HG02970 (cell line): ENCODE measurements at regions not wholly inside any gene's neighbourhood (a gene's known extent, or its start where the extent isn't known, plus 50 kb on each side); places are given as distances from the start of the nearest gene placed in this dataset.

ENCODE experiments used
- ATAC-seq: cut with Tn5 transposase; IDR thresholded peaks from one replicate; pipeline ENCODE4 v1.9.1; 2021; ENCODE audit warnings: mild to moderate bottlenecking, moderate library complexity, moderate number of reproducible peaks; ENCODE audit not compliant: unreplicated experiment, low FRiP score

- no peak for ATAC-seq
These were observed 135.6 kb upstream of the ZNF236 start for GRCh38 chr18:76686737-76687231.

- ATAC-seq = no peak
These were observed 136.5 kb upstream of the ZNF236 start for GRCh38 chr18:76685860-76686259.

DNA sequence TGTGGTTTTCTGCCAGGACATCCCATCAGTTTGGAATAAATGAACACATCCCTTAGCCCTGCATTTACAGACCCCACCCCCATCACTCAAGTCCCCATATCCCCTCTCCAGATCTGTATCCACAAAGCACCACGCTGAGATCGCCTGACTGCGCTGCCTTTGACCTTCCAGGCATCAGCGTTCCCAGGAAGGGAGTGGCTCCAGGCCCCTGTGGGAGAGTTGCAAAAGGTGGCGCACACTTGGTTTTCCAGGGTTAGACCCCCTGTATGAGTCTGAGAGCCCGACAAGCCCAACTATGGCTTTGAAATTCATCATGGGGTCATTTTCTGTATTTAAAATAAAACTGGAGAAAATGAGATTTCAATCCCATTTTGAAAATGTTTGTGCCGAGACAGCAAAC lies 137.0 kb upstream of the ZNF236 start:
- ATAC-seq = no peak

- ATAC-seq = no peak
These were observed 138.1 kb upstream of the ZNF236 start for GRCh38 chr18:76684265-76684664.

GRCh38 chr18:76679945-76680344 lies 142.4 kb upstream of the ZNF236 start:
- ATAC-seq = no peak

- ATAC-seq = no peak
These were observed 143.1 kb upstream of the ZNF236 start for GRCh38 chr18:76679259-76679658.

GRCh38 chr18:76678248-76678647 lies 144.1 kb upstream of the ZNF236 start:
- no peak for ATAC-seq

- ATAC-seq = no peak
These were observed 147.8 kb upstream of the ZNF236 start for GRCh38 chr18:76674596-76674995.

- ATAC-seq = no peak
These were observed 148.8 kb upstream of the ZNF236 start for GRCh38 chr18:76673281-76674185.

GRCh38 chr18:76672627-76673026 lies 149.7 kb upstream of the ZNF236 start:
- ATAC-seq = no peak

DNA sequence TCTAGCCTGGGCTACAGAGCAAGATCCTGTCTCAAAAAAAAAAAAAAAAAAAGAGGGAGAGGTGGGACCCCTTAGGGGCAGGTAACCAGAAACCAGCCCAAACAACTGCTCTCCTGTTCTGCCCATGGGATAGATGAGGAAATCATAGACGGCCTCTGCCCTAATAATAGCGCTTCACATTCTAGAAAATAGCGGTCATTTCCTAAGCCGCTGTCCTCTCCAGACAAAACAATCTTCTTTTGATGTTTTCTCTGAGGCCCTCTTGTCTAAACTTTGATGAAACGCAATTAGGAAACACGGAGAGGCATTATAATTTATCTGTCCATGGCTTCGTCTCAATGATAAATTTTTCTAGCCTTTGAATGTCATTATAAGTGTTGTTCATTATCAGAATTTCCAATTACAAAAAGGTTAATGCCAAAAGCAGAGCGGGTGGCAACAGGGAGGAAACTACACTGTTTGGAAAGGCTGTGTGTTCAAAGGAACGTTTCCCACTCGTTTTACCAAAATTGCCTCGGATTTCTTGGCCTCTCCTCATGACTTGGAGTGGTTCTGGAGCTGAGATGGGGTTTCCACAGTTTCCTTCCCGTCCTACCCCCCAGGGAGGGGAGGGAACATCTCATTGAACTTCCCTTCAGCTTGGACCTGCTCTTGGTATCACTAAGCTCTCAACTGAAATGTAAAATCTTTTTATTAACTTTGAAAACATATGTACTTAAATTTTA lies 151.6 kb upstream of the ZNF236 start:
- ATAC-seq = no peak

DNA sequence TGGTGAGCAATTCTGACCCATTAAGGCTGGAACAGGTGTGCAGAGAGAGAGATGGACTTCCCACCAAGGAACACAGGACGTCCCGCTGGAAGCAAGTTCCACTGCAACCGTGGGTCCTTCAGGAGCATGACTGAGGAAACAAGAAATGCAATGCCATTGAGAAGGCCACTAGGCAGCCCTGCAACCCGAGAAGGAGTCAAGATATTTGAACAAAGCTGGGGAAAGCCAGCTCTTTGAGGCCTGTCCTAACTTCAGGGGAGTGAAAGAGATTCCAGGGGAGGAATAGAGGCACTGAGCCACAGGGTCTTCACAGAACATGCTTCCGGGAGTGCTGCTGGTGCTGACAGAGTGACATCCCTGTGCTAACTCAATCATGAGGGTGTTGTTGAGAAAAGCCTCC lies 153.8 kb upstream of the ZNF236 start:
- ATAC-seq = no peak

GRCh38 chr18:76668119-76668518 lies 154.2 kb upstream of the ZNF236 start:
- ATAC-seq = no peak

DNA sequence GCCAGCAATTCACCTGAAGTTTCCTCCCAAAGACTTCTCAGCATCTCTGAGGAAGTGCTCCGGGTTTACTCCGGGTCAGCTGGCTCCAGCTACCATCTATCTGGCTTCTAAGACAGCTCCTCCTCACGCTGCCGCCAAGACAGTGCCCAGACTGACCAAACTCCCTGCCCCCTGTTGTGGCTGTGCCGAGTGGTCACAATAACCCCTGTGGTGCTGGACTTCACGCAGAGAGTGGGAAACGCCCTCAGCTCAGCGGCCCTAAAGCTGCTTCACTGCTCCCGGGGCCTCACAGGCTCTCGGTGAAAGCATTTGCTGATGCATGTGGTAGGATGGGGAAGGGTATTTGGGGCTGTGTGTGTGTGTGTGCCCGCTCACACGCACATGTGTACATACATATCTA lies 154.8 kb upstream of the ZNF236 start:
- no peak for ATAC-seq

- ATAC-seq = no peak
These were observed 159.7 kb upstream of the ZNF236 start for GRCh38 chr18:76662626-76663025.

- ATAC-seq = no peak
These were observed 161.7 kb upstream of the ZNF236 start for GRCh38 chr18:76660571-76661192.

GRCh38 chr18:76658627-76659026 lies 163.6 kb upstream of the ZNF516 start:
- no peak for ATAC-seq

- no peak for ATAC-seq
These were observed 162.9 kb upstream of the ZNF516 start for GRCh38 chr18:76657911-76658470.

GRCh38 chr18:76656925-76657827 lies 162.1 kb upstream of the ZNF516 start:
- no peak for ATAC-seq

DNA sequence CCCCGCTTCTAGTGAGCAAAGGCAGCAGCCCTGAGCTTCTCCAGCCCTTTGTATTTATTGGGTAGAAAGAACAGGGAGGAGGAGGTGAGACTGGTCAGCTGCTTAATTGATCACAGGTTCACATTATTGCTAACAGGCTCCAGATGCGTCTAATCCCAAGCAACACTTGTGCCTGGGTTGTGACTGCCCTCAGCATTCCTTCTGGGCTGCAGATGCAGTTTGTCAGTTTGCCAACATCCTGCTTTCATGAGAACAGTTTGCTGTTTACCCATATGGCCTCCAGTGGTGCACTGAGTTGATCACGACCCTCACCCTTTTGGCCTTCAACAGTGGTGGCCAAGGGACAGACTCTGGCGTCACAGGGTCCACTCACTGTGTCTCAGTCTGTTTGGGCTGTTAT lies 159.5 kb upstream of the ZNF516 start:
- no peak for ATAC-seq
